ENCODE measurements at regions not wholly inside any gene's neighbourhood (a gene's known extent, or its start where the extent isn't known, plus 50 kb on each side); places are given as distances from the start of the nearest gene placed in this dataset.

DNA sequence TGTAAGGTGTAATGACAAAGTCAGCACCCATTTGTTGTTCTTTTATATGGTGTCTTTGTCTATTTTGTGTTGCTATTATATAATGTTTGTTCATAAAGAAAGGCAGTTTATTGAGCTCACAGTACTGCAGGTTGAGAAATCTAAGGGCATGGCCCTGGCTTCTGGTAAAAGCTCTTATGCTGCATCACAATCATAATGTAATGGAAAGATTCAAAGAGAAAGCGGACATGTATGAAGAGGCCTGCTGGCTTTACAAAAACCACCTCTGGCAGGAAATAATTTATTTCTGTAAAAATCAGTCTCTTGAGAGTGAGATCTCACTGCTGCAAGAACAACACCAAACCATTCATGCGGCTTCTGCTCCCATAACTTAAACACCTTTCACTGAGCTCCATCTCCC is 746.7 kb upstream of the FAM174A start:
- H3K27ac ChIP-seq (ENCODE audit: low read depth, low read length) = no peak overlapping the region
- ChIA-PET RAD21 (ENCODE audit: low non-redundant PET in 1 of 2, low total read pairs in 2 of 2, uncharacterized antibody in 2 of 2, unreplicated experiment in 2 of 2) (no interaction called here), POLR2A (no interaction called here), CTCF (no interaction called here)
- TF ChIP-seq EZH2phosphoT487 (IDR thresholded peaks at IDR 0.05; ENCODE audit: borderline replicate concordance) (no peak), CBX3 (IDR thresholded peaks at IDR 0.05; ENCODE audit: low read depth) (no peak), ELF1 (IDR thresholded peaks at IDR 0.05; ENCODE audit: borderline replicate concordance, low read depth) (no peak), SIN3A (IDR thresholded peaks at IDR 0.05; ENCODE audit: low read depth) (no peak), RAD21 (IDR thresholded peaks at IDR 0.05; ENCODE audit: low read depth) (no peak), POLR2A (IDR thresholded peaks at IDR 0.05; ENCODE audit: borderline replicate concordance, extremely low read depth, insufficient read depth, insufficient read length) (no peak), SP1 (IDR thresholded peaks at IDR 0.05; ENCODE audit: low read depth) (no peak), MAX (IDR thresholded peaks at IDR 0.05) (no peak), ZFX (IDR thresholded peaks at IDR 0.05) (no peak), POLR2AphosphoS5 (IDR thresholded peaks at IDR 0.05; ENCODE audit: low read depth, low read length) (no peak), JUND (IDR thresholded peaks at IDR 0.05) (no peak), CTCF (IDR thresholded peaks at IDR 0.05 in 2 of 3, conservative IDR thresholded peaks at IDR 0.05 in 1 of 3; ENCODE audit: borderline replicate concordance in 1 of 3, insufficient read depth in 1 of 3, low read depth in 2 of 3, low read length in 2 of 3) (no peak), ZBTB33 (IDR thresholded peaks at IDR 0.05; ENCODE audit: extremely low read depth, insufficient replicate concordance, low read length) (no peak), ATF3 (IDR thresholded peaks at IDR 0.05) (no peak), TCF7L2 (IDR thresholded peaks at IDR 0.05; ENCODE audit: borderline replicate concordance, extremely low read depth, insufficient read depth, insufficient read length) (no peak)
- TF ChIP-seq, protein P1, sequence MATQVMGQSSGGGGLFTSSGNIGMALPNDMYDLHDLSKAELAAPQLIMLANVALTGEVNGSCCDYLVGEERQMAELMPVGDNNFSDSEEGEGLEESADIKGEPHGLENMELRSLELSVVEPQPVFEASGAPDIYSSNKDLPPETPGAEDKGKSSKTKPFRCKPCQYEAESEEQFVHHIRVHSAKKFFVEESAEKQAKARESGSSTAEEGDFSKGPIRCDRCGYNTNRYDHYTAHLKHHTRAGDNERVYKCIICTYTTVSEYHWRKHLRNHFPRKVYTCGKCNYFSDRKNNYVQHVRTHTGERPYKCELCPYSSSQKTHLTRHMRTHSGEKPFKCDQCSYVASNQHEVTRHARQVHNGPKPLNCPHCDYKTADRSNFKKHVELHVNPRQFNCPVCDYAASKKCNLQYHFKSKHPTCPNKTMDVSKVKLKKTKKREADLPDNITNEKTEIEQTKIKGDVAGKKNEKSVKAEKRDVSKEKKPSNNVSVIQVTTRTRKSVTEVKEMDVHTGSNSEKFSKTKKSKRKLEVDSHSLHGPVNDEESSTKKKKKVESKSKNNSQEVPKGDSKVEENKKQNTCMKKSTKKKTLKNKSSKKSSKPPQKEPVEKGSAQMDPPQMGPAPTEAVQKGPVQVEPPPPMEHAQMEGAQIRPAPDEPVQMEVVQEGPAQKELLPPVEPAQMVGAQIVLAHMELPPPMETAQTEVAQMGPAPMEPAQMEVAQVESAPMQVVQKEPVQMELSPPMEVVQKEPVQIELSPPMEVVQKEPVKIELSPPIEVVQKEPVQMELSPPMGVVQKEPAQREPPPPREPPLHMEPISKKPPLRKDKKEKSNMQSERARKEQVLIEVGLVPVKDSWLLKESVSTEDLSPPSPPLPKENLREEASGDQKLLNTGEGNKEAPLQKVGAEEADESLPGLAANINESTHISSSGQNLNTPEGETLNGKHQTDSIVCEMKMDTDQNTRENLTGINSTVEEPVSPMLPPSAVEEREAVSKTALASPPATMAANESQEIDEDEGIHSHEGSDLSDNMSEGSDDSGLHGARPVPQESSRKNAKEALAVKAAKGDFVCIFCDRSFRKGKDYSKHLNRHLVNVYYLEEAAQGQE (IDR thresholded peaks at IDR 0.05; ENCODE audit: low read depth) = no peak
- no peaks in the 10 kb centered on the region for H3K4me1 ChIP-seq (ENCODE audit: control insufficient read depth in 1 of 2, insufficient read depth in 2 of 2, low read length in 2 of 2)
- H3K27me3 ChIP-seq (ENCODE audit: insufficient read depth, low read length) = no peaks in the 10 kb centered on the region
- ATAC-seq = no peak
- H3K79me2 ChIP-seq (ENCODE audit: insufficient read depth, low read length) = no peaks in the 10 kb centered on the region
- no peak overlapping the region for H3K4me2 ChIP-seq (ENCODE audit: low read length)
- no peaks in the 10 kb centered on the region for H3K9me3 ChIP-seq (ENCODE audit: control insufficient read depth in 1 of 2, insufficient read depth in 1 of 2, low read depth in 1 of 2, low read length in 2 of 2)
- H4K20me1 ChIP-seq (ENCODE audit: insufficient read depth) = no peaks in the 10 kb centered on the region
- no peak overlapping the region for H2AFZ ChIP-seq (ENCODE audit: low read depth, low read length, poor library complexity, severe bottlenecking)
- no peaks in the 10 kb centered on the region for H3K9me2 ChIP-seq (ENCODE audit: insufficient read depth)
- DNase-seq (ENCODE audit: low read depth, low spot score) = no peak
- H3K4me3 ChIP-seq (replicated peaks in 1 of 2; ENCODE audit: low read depth in 1 of 2, low read length in 2 of 2) = no peak overlapping the region
- no peaks in the 10 kb centered on the region for H3K36me3 ChIP-seq (ENCODE audit: control insufficient read depth in 1 of 2, insufficient read depth in 2 of 2, low read length in 2 of 2)
- no TSS peak for BruUV-seq (replicated peaks)
- H3K9ac ChIP-seq (ENCODE audit: low read length) = no peak overlapping the region
- intact Hi-C loops (cut with micrococcal nuclease) = no loop called here
